Lower lobe of right lung (tissue), 2 donors: ENCODE measurements at regions not wholly inside any gene's neighbourhood (a gene's known extent, or its start where the extent isn't known, plus 50 kb on each side); places are given as distances from the start of the nearest gene placed in this dataset.
A peak's percentile ranks its signal among the peaks of the same experiment; 100 is the strongest.

ENCODE experiments used
- ATAC-seq, 2 donors: fragments of 200-7000 bp; cut with Tn5 transposase; one replicate each; pipeline ENCODE4 v1.9.1; 2020 to 2022; ENCODE audit warnings: mild to moderate bottlenecking in 2 of 2, moderate library complexity in 2 of 2
- DNase-seq: peaks from one replicate; pipeline ENCODE4 v3.0.0-alpha.2; 2020
- H3K27ac ChIP-seq: fragments of 200-600 bp; one replicate; pipeline ENCODE4 v1.8.0; 2022
- H3K27me3 ChIP-seq: fragments of 200-600 bp; one replicate; pipeline ENCODE4 v1.8.0; 2022; ENCODE audit warnings: low read depth
- H3K36me3 ChIP-seq: fragments of 200-600 bp; one replicate; pipeline ENCODE4 v1.8.0; 2022; ENCODE audit warnings: mild to moderate bottlenecking
- H3K4me1 ChIP-seq: fragments of 200-600 bp; one replicate; pipeline ENCODE4 v1.8.0; 2022
- H3K4me3 ChIP-seq: fragments of 200-600 bp; one replicate; pipeline ENCODE4 v1.8.0; 2022; ENCODE audit warnings: mild to moderate bottlenecking
- H3K9me3 ChIP-seq: fragments of 200-600 bp; one replicate; pipeline ENCODE4 v1.8.0; 2022
- intact Hi-C: fragments of 100-400 bp; cut with DNase I; formaldehyde crosslinking; loops from one replicate; pipeline ENCODE4 v1.11.0; 2022
- TF ChIP-seq, protein P1 (sequence below): fragments of 200-600 bp; IDR thresholded peaks from one replicate; pipeline ENCODE4 v1.8.0; 2022; ENCODE audit warnings: antibody characterized with exemption, mild to moderate bottlenecking
- donor health status: DM: no; HTN: yes; CAD: no; lungs with severe emphysema.

GRCh38 chr1:116851846-116852245 lies 57.9 kb upstream of the PTGFRN start:
- Histone ChIP-seq H3K27me3 (no peaks in the 10 kb centered on the region), H3K36me3 (no peaks in the 10 kb centered on the region), H3K4me1 (peaks cover 18% of the 10 kb centered on the region), H3K4me3 (no peak overlapping the region), H3K9me3 (no peaks in the 10 kb centered on the region), H3K27ac (no peak overlapping the region)
- DNase-seq (no peak), ATAC-seq (no peak)
- intact Hi-C loops: no loop called here
- TF ChIP-seq, protein P1, sequence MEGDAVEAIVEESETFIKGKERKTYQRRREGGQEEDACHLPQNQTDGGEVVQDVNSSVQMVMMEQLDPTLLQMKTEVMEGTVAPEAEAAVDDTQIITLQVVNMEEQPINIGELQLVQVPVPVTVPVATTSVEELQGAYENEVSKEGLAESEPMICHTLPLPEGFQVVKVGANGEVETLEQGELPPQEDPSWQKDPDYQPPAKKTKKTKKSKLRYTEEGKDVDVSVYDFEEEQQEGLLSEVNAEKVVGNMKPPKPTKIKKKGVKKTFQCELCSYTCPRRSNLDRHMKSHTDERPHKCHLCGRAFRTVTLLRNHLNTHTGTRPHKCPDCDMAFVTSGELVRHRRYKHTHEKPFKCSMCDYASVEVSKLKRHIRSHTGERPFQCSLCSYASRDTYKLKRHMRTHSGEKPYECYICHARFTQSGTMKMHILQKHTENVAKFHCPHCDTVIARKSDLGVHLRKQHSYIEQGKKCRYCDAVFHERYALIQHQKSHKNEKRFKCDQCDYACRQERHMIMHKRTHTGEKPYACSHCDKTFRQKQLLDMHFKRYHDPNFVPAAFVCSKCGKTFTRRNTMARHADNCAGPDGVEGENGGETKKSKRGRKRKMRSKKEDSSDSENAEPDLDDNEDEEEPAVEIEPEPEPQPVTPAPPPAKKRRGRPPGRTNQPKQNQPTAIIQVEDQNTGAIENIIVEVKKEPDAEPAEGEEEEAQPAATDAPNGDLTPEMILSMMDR: no peak

- no peak for ATAC-seq
- no peaks in the 10 kb centered on the region for H3K36me3 ChIP-seq
- intact Hi-C loops: no loop called here
- H3K27me3 ChIP-seq: no peaks in the 10 kb centered on the region
- H3K9me3 ChIP-seq: no peaks in the 10 kb centered on the region
- H3K4me1 ChIP-seq: peaks cover 18% of the 10 kb centered on the region
- no peak overlapping the region for H3K27ac ChIP-seq
- H3K4me3 ChIP-seq: no peak overlapping the region
- no peak for DNase-seq
- TF ChIP-seq, protein P1: no peak
Measured at GRCh38 chr1:116852367-116852766, 57.3 kb upstream of the PTGFRN start.

DNA sequence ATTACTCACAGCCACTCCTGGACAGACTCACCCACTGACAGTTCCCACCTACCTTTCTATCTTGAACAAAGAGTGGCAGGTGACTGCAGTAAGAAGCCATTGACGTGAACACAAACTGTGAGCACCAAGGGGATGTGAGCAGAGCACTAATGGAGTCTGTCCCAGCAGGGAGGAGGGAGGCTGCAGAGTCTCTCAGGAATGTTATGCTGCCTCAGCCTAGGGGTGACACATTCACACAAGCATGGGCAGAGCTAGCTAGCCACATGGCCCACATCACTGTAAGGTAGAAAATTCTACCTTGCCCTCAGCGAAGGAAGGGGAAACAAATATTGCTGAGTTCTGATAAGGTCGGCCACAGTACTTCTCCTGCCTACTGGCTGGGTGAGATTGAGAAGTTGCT lies 56.8 kb upstream of the PTGFRN start:
- H3K36me3 ChIP-seq: no peaks in the 10 kb centered on the region
- DNase-seq: no peak
- ATAC-seq: no peak
- H3K4me1 ChIP-seq: peaks cover 18% of the 10 kb centered on the region
- no peak overlapping the region for H3K4me3 ChIP-seq
- no peak overlapping the region for H3K27ac ChIP-seq
- TF ChIP-seq, protein P1: no peak
- no peaks in the 10 kb centered on the region for H3K9me3 ChIP-seq
- intact Hi-C loops: no loop called here
- no peaks in the 10 kb centered on the region for H3K27me3 ChIP-seq

GRCh38 chr1:116853680-116854402 lies 55.9 kb upstream of the PTGFRN start:
- no peaks in the 10 kb centered on the region for H3K36me3 ChIP-seq
- no peaks in the 10 kb centered on the region for H3K9me3 ChIP-seq
- H3K4me1 ChIP-seq: peaks cover 18% of the 10 kb centered on the region
- H3K4me3 ChIP-seq: no peak overlapping the region
- ATAC-seq: peak; percentile 80 to 85
- H3K27ac ChIP-seq: no peak overlapping the region
- H3K27me3 ChIP-seq: no peaks in the 10 kb centered on the region
- no peak for DNase-seq
- intact Hi-C loops: no loop called here
- TF ChIP-seq, protein P1: no peak

- ATAC-seq: no peak
- Histone ChIP-seq H3K9me3 (no peaks in the 10 kb centered on the region), H3K36me3 (no peaks in the 10 kb centered on the region), H3K27me3 (no peaks in the 10 kb centered on the region), H3K4me3 (no peak overlapping the region), H3K4me1 (peaks cover 18% of the 10 kb centered on the region), H3K27ac (no peak overlapping the region)
- intact Hi-C loops: no loop called here
- no peak for DNase-seq
- TF ChIP-seq, protein P1: no peak
Measured at GRCh38 chr1:116854403-116854690, 55.4 kb upstream of the PTGFRN start.
